Skeletal muscle satellite cell (primary cell): ENCODE measurements at regions not wholly inside any gene's neighbourhood (a gene's known extent, or its start where the extent isn't known, plus 50 kb on each side); places are given as distances from the start of the nearest gene placed in this dataset.
A peak's percentile ranks its signal among the peaks of the same experiment; 100 is the strongest.

ENCODE experiments used
- H3K27me3 ChIP-seq: 2 replicates; pipeline ENCODE4 v1.7.0; 2013; ENCODE audit warnings: low read length; ENCODE audit not compliant: control insufficient read depth, insufficient read depth
- H3K36me3 ChIP-seq: 2 replicates; pipeline ENCODE4 v1.7.0; 2013; ENCODE audit warnings: mild to moderate bottlenecking, control low read depth, low read length; ENCODE audit not compliant: insufficient read depth
- H3K4me1 ChIP-seq: 2 replicates; pipeline ENCODE4 v1.7.0; 2013; ENCODE audit warnings: low read length; ENCODE audit not compliant: control insufficient read depth, insufficient read depth
- H3K4me2 ChIP-seq: 2 replicates; pipeline ENCODE4 v1.7.0; 2013; ENCODE audit warnings: mild to moderate bottlenecking, low read length
- H3K4me3 ChIP-seq: 2 replicates; pipeline ENCODE4 v1.7.0; 2013; ENCODE audit warnings: low read length
- H3K9ac ChIP-seq: 2 replicates; pipeline ENCODE4 v1.7.0; 2013; ENCODE audit warnings: mild to moderate bottlenecking, low read depth, low read length, moderate library complexity
- H3K9me3 ChIP-seq: replicated peaks from 2 replicates; pipeline ENCODE4 v1.7.0; 2013; ENCODE audit warnings: mild to moderate bottlenecking, control low read depth, low read length

DNA sequence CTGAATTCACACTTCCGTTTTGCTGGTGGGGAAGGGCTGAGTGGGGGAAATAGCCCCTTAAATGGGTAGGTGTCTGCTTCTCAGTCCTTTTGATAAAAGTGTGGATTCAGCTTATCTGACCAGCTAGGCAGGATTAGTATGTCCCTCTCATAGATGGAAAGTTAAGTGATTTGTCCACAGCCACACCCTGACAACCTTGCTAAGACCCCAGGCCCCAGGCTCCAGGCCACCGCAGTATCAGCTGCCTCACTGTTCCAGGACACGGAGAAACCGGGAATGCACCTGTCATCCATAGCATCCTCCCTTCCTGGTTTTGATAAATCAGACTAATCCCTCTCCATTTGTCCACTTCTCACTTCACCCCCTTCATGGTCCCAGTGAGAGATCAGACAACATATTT, 197.7 kb downstream of the USP12 start:
- H3K9ac ChIP-seq: no peak overlapping the region
- no peak overlapping the region for H3K4me3 ChIP-seq
- H3K27me3 ChIP-seq: peaks cover 20% of the 10 kb centered on the region
- no peaks in the 10 kb centered on the region for H3K9me3 ChIP-seq
- H3K4me1 ChIP-seq: no peaks in the 10 kb centered on the region
- H3K4me2 ChIP-seq: no peak overlapping the region
- no peaks in the 10 kb centered on the region for H3K36me3 ChIP-seq

DNA sequence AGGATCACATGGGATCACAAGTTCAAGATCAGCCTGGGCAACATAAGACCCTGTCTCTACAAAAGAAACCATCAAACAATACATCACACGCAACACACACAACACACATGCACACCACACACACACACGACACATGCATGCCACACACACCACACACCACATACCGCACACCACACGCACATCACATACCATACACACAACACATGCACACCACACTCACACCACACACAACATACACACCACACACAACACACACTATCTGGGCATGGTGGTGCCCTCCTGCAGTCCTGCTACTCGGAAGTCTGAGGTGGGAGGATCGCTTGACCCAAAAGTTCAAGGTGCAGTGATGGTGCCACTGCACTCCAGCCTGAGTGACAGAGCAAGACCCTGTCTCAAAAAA, 198.3 kb downstream of the USP12 start:
- no peaks in the 10 kb centered on the region for H3K9me3 ChIP-seq
- peaks cover 21% of the 10 kb centered on the region for H3K27me3 ChIP-seq
- no peak overlapping the region for H3K9ac ChIP-seq
- peaks cover 5% of the 10 kb centered on the region for H3K4me1 ChIP-seq
- no peak overlapping the region for H3K4me3 ChIP-seq
- H3K4me2 ChIP-seq: no peak overlapping the region
- H3K36me3 ChIP-seq: no peaks in the 10 kb centered on the region

DNA sequence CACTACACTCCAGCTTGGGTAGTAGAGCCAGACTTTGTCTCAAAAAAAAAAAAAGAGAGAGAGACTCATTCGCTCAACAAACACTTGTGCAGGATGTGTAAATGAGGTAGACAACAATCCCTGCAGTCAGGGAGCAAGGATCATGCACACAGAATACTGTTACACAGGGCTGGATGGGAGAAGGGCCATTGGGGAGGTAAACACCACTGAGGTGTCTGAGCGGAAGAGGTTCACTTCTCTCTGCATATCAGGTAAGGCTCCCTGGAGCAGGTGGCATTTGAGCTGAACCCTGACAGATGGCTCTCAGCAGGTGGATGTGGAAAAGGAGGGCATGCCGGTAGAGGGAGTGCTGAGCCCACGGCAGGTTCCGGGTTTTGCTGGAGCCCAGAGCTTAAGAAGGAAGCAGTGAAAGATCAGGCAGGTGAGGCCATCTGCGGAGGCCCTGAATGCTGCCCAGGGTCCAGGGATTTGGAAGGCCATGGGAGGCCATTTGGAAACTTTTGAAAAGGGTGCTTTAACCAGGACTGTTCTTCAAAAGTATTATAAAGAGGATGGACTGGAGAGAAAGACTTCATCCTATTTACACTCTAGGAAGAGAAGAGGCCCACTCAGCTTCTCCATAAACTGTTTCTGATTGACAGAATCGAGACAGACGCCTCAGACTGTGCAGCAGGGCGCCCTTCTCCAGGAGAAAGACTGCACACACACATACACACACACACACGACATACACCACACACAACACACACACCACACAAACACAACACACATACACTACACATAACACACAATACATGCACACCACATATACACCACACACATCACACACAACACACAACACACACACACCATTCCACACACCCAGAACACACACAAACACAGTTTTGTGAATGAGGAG, 199.4 kb downstream of the USP12 start:
- Histone ChIP-seq H3K4me2 (no peak overlapping the region), H3K9ac (no peak overlapping the region), H3K36me3 (no peaks in the 10 kb centered on the region), H3K4me1 (peaks cover 5% of the 10 kb centered on the region), H3K4me3 (no peak overlapping the region), H3K27me3 (peaks cover 31% of the 10 kb centered on the region), H3K9me3 (no peaks in the 10 kb centered on the region)

DNA sequence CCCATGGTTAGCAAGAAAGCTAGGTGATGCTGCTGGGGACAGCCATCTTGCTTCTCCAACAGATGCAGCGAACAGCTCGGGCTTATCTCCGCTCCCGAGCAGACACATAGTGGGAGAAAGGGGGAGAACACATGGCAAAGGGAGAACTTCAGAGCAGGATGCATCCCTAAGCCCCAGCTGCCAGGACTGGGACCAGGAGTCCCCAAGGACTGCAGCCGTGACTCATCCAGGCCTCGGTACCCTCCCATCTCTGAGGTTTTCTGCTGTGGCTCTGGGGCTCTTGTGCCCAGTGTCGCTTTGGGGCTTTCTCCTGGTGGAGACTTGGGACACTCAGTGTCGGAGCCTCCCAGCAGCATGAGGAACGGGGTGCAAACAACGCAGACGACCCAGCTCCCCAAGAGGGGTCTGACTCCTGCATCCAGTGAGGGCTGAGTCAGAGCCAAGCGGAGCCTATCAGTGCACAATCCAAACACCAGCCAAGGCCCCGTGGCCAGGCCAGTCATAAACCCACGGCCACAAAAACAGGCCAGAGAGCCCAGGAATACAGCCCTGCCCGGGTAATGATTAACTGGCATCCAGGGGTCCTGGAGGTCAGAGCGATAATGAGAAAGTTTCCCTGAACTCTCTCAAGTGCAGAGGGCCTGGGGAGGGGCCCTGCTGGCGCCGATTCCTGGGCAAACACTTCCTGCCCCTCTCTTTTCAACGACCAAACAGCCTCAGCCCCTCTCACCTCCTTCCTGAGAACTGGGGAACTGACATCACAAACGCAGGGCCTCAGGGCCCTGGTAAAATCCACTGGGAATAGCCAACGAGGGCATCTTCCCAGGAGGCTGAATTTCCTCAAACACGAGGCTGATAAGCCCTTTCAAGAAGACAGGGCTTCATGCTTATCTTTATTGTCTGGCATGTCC, 202.9 kb downstream of the USP12 start:
- no peak overlapping the region for H3K9ac ChIP-seq
- no peaks in the 10 kb centered on the region for H3K9me3 ChIP-seq
- no peaks in the 10 kb centered on the region for H3K36me3 ChIP-seq
- peak overlapping the region; percentile 27 for H3K4me2 ChIP-seq
- peaks cover 35% of the 10 kb centered on the region for H3K27me3 ChIP-seq
- no peak overlapping the region for H3K4me3 ChIP-seq
- H3K4me1 ChIP-seq: peaks cover 16% of the 10 kb centered on the region

DNA sequence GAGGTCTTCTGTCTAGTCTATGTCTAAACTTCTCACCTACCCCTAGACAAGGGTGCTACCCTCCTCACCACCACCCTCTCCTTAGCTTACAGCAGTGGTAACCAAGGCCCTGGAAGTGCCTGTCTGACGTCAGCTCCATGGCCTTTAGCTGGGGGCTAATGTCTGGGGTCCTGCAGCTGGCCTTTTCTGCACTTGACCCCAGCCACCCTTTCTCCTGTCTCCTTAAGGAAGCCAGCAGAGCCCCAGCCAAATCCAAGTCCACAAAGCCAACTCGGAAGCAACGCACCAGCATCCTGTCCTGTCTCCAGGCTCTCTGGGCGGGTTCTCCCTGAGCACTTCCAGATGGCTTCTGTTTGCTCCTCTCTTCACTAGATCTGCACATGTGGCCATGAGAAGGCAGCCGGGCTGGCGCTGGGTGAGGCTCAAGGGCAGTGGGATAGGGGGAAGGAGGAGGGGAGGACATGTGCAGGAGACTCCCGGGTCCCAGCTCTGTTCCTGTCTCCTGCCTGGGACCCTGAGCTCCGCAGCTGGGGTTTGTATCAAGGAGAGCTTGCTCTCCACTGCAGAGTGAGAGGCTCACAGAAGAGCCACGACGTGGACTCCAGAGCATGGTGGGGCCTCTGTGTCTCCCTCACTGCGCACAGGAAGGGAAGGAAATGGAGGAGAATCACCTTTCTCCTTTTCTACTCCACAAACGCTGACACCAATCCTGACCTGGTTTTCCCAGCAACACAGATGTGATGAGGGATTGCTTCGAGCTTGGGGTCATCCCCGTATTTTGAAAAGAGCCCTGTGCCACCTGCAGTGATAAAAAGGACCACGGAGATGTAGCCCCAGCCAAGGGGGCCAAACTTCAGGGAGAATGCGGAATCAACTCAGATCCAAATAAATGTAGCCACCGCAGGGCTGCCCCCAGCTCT, 204.2 kb downstream of the USP12 start:
- Histone ChIP-seq H3K4me1 (peaks cover 16% of the 10 kb centered on the region), H3K4me3 (no peak overlapping the region), H3K27me3 (peaks cover 43% of the 10 kb centered on the region), H3K36me3 (no peaks in the 10 kb centered on the region), H3K9me3 (no peaks in the 10 kb centered on the region), H3K4me2 (no peak overlapping the region), H3K9ac (no peak overlapping the region)

DNA sequence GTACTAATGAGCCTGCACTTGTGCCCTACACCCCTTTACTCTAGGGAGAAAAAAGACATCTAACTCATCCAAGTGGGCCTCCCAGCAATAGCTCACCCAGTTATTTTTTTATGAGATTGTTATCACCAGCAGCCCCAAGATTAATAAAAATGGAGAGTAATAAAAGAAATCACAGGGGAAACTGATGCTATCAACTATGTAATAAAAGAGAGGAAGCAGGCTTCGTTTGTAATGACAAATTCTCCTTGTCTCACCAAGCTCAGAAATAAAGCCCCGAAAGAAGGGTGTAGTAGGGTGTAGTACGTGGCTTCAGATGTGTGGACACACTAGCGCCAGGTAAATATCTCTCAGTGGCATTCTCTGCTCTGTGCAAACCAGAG, 204.9 kb downstream of the USP12 start:
- no peaks in the 10 kb centered on the region for H3K36me3 ChIP-seq
- H3K9ac ChIP-seq: no peak overlapping the region
- no peak overlapping the region for H3K4me2 ChIP-seq
- peaks cover 46% of the 10 kb centered on the region for H3K27me3 ChIP-seq
- H3K9me3 ChIP-seq: no peaks in the 10 kb centered on the region
- H3K4me1 ChIP-seq: peaks cover 16% of the 10 kb centered on the region
- H3K4me3 ChIP-seq: no peak overlapping the region

DNA sequence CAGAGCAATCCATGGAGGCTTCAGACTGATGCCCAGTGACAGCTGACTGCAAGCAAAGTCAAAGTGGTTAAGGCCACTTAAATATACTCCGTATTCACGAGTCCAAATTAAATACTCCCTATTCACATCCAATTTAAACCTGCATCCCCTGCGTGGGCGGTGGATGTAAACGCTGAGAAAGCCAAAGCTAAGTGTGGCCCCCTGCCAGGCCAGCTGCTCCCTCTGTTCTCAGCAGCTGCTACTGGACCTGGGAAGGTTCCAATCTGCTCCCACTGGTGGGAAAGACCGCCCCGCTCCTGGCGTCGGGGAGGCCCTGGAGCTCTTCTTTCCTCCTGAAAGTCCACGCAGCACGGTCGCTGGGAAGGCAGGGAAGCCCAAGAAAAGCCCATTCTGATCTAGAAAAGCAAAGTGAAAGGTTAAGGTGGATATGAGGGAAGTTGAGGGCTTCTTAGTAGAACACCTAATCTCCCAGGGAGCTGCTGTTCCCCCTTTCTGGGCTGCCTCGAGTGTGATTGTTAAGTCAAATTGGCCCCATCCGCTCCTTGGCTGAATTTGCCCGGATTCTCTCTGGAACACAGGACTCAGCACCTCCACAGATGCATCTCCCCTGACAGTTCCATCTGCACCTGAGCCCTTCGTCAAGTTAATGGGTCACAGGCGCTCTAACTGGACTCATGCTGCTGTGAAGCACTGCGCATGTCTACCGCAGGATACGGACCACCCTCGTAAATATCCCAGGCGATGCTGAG, 205.5 kb downstream of the USP12 start:
- Histone ChIP-seq H3K36me3 (no peaks in the 10 kb centered on the region), H3K4me2 (no peak overlapping the region), H3K4me1 (peaks cover 16% of the 10 kb centered on the region), H3K27me3 (peaks cover 48% of the 10 kb centered on the region), H3K4me3 (no peak overlapping the region), H3K9me3 (no peaks in the 10 kb centered on the region), H3K9ac (no peak overlapping the region)

DNA sequence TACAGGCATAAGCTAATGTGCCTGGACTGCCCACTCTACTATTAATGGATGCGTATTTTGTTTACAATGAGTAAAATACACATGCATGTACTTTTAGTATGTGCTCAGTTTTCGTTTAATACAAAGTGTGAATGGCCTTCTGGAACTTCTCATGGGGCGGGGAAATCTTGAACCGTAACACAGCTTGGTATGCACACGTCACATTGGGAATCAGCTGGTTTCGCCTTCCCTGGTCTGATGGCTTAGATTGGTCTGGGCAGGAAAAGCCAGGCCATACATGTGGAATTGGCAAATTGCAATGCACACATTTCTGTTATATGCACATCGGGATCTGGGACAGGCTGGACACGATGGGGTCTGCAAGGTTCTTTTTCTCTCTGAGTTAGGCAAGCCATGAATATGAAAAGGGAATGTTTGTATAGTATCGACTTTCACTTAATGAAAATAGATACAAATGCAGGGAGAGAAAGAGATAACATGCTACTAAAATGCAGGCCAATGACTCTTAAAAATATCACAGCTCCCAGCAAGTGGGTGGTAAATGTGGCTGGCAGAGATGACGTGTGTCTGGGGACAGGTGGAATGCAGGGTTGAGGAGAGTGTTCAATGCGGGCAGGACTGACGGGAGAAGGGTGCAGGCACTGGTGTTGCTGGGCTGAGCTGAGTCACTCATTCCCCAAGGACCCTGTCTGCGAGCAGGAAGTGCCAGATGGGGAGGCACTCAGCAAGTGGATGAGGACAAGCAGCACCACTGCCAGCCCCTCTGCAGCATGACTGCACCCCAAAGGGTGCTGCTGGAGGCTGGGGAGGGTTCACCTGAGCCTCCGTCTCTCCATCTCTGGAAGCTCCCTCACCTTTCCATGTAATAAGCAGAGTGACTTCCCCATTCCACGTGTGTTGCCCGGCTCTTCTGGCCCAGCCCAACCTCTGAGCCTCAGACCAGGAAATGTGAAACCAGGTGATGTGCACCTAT, 204.0 kb upstream of the GPR12 start:
- H3K36me3 ChIP-seq: no peaks in the 10 kb centered on the region
- H3K9ac ChIP-seq: no peak overlapping the region
- peak overlapping the region; percentile 15 for H3K4me2 ChIP-seq
- no peaks in the 10 kb centered on the region for H3K9me3 ChIP-seq
- peaks cover 62% of the 10 kb centered on the region for H3K27me3 ChIP-seq
- peaks cover 16% of the 10 kb centered on the region for H3K4me1 ChIP-seq
- no peak overlapping the region for H3K4me3 ChIP-seq

DNA sequence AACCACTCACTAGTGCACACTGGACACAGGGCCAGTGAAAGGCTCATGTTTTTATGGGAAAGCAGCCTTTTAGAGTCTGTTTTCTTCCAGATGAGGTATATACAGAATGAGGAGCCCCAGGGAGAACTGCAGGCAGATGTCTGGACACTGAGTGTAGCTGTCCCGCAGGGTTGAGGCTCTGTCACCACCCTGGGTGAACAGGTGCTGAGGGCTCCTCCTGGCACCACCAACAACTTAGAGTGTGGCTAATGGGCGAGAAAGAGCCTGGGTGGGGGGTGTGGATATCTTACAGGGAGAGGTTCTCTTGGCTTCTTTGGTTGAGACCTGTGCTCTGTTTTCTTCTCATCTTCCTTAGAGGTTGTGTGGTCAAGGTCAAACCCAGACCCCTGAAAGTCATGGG, 202.1 kb upstream of the GPR12 start:
- H3K4me3 ChIP-seq: no peak overlapping the region
- peaks cover 62% of the 10 kb centered on the region for H3K27me3 ChIP-seq
- no peak overlapping the region for H3K4me2 ChIP-seq
- peaks cover 11% of the 10 kb centered on the region for H3K4me1 ChIP-seq
- H3K9me3 ChIP-seq: no peaks in the 10 kb centered on the region
- H3K36me3 ChIP-seq: no peaks in the 10 kb centered on the region
- H3K9ac ChIP-seq: no peak overlapping the region
